HCT116 (cell line): ENCODE measurements at regions not wholly inside any gene's neighbourhood (a gene's known extent, or its start where the extent isn't known, plus 50 kb on each side); places are given as distances from the start of the nearest gene placed in this dataset.

Experiments used
- ATAC-seq: fragments of 200-7000 bp; cut with Tn5 transposase; 2 replicates; pipeline ENCODE4 v1.9.1; 2020; ENCODE audit warnings: mild to moderate bottlenecking, moderate library complexity
- BruUV-seq: library from RNA; stranded (reverse); fragments of 400-500 nt; replicated peaks from 2 replicates; lab custom pipeline; 2021; lab: Mats Ljungman, UMichigan
- CTCF ChIA-PET: fragments of 300-600 bp; sonication (Branson Sonifier 250); formaldehyde crosslinking; loops from one replicate; lab custom pipeline; 2021; ENCODE audit warnings: antibody characterized with exemption; lab: Charles Lee
- POLR2A ChIA-PET: fragments of 300-600, 350-600 bp; sonication (Branson Sonifier 250); formaldehyde crosslinking; loops from one replicate; lab custom pipeline; 2021; ENCODE audit warnings: antibody characterized with exemption; lab: Charles Lee
- RAD21 ChIA-PET, 2 experiments: fragments of 300-600 bp; sonication (Branson Sonifier 250); formaldehyde crosslinking; loops; one replicate each; lab custom pipeline; 2023; ENCODE audit warnings: low total read pairs in 2 of 2; ENCODE audit not compliant: uncharacterized antibody in 2 of 2, unreplicated experiment in 2 of 2, low non-redundant PET in 1 of 2; lab: Charles Lee
- DNase-seq: peaks from one replicate; pipeline ENCODE4 v3.0.0-alpha.2; 2010; ENCODE audit warnings: low read depth, low spot score
- H2AFZ ChIP-seq: fragments of 200-600 bp; shearing (Covaris generic), sonication (generic); 2 replicates; pipeline ENCODE4 v1.6.1; 2017; ENCODE audit warnings: low read depth, mixed run types, mixed read lengths, antibody characterized with exemption, low read length; ENCODE audit not compliant: poor library complexity, severe bottlenecking
- H3K27ac ChIP-seq: 2 replicates; pipeline ENCODE4 v1.5.1; 2012; ENCODE audit warnings: low read depth, low read length
- H3K27me3 ChIP-seq: fragments of 200-600 bp; sonication (generic); 2 replicates; pipeline ENCODE4 v1.6.1; 2016; ENCODE audit warnings: mixed run types, low read length, mixed read lengths; ENCODE audit not compliant: insufficient read depth
- H3K36me3 ChIP-seq, 2 experiments: fragments of 200-500 bp in 1 of 2; fragments of 200-600 bp in 1 of 2; sonication (Bioruptor generic) in 1 of 2; sonication (generic) in 1 of 2; 2 replicates each; pipeline versions ENCODE4 v1.5.1 to v1.6.1; 2014 to 2016; ENCODE audit warnings: low read length in 2 of 2, inconsistent platforms in 1 of 2, mixed read lengths in 1 of 2, mixed run types in 1 of 2; ENCODE audit not compliant: insufficient read depth in 2 of 2, control insufficient read depth in 1 of 2
- H3K4me1 ChIP-seq, 2 experiments: fragments of 200-600 bp in 1 of 2; sonication (generic) in 1 of 2; 2 replicates each; pipeline versions ENCODE4 v1.5.1 to v1.6.1; 2012 to 2017; ENCODE audit warnings: low read length in 2 of 2, inconsistent platforms in 1 of 2, mild to moderate bottlenecking in 1 of 2, mixed read lengths in 1 of 2, mixed run types in 1 of 2, moderate library complexity in 1 of 2; ENCODE audit not compliant: insufficient read depth in 2 of 2, control insufficient read depth in 1 of 2
- H3K4me2 ChIP-seq: fragments of 200-600 bp; sonication (generic); 2 replicates; pipeline ENCODE4 v1.6.1; 2017; ENCODE audit warnings: mixed run types, low read length, mixed read lengths
- H3K4me3 ChIP-seq, 2 experiments: fragments of 200-600 bp in 1 of 2; sonication (generic) in 1 of 2; replicated peaks in 1 of 2; 2 replicates each; pipeline ENCODE4 v1.5.1; 2011 to 2016; ENCODE audit warnings: low read length in 2 of 2, control low read depth in 1 of 2, low read depth in 1 of 2, mild to moderate bottlenecking in 1 of 2, mixed read lengths in 1 of 2, mixed run types in 1 of 2
- H3K79me2 ChIP-seq: fragments of 200-600 bp; sonication (generic); 2 replicates; pipeline ENCODE4 v1.6.1; 2017; ENCODE audit warnings: mild to moderate bottlenecking, mixed run types, low read length, moderate library complexity, mixed read lengths; ENCODE audit not compliant: insufficient read depth
- H3K9ac ChIP-seq: fragments of 200-600 bp; sonication (generic); 2 replicates; pipeline ENCODE4 v1.6.1; 2016; ENCODE audit warnings: low read length, mixed read lengths
- H3K9me2 ChIP-seq: fragments of 200-600 bp; sonication (generic), shearing (Covaris generic); 2 replicates; pipeline ENCODE4 v1.6.1; 2017; ENCODE audit warnings: mixed run types, mild to moderate bottlenecking, moderate library complexity; ENCODE audit not compliant: insufficient read depth
- H3K9me3 ChIP-seq, 2 experiments: fragments of 200-500 bp in 1 of 2; fragments of 200-600 bp in 1 of 2; sonication (Bioruptor generic) in 1 of 2; sonication (generic) in 1 of 2; 2 replicates each; pipeline ENCODE4 v1.6.1; 2014 to 2017; ENCODE audit warnings: low read length in 2 of 2, mixed read lengths in 2 of 2, inconsistent platforms in 1 of 2, low read depth in 1 of 2, mild to moderate bottlenecking in 1 of 2, mixed run types in 1 of 2, moderate library complexity in 1 of 2; ENCODE audit not compliant: control insufficient read depth in 1 of 2, insufficient read depth in 1 of 2
- H4K20me1 ChIP-seq: fragments of 200-600 bp; sonication (generic), shearing (Covaris generic); 2 replicates; pipeline ENCODE4 v1.6.1; 2017; ENCODE audit warnings: mixed run types, mild to moderate bottlenecking, moderate library complexity; ENCODE audit not compliant: insufficient read depth
- CBX3 ChIP-seq: IDR thresholded peaks from 2 replicates; pipeline ENCODE4 v1.6.1; 2012; ENCODE audit warnings: low read depth
- EGR1 ChIP-seq: IDR thresholded peaks from 2 replicates; pipeline ENCODE4 v1.6.1; 2012; ENCODE audit warnings: low read depth
- ELF1 ChIP-seq: IDR thresholded peaks from 2 replicates; pipeline ENCODE4 v1.6.1; 2012; ENCODE audit warnings: low read depth, borderline replicate concordance
- FOSL1 ChIP-seq: IDR thresholded peaks from 2 replicates; pipeline ENCODE4 v1.6.1; 2012; ENCODE audit warnings: low read depth
- JUND ChIP-seq: IDR thresholded peaks from 2 replicates; pipeline ENCODE4 v1.6.1; 2012
- POLR2A ChIP-seq: IDR thresholded peaks from 2 replicates; pipeline ENCODE4 v1.7.0; 2011; ENCODE audit warnings: borderline replicate concordance; ENCODE audit not compliant: insufficient read depth, insufficient read length; ENCODE audit errors: extremely low read depth
- POLR2AphosphoS5 ChIP-seq: IDR thresholded peaks from 2 replicates; pipeline ENCODE4 v1.6.1; 2011; ENCODE audit warnings: mild to moderate bottlenecking, low read depth, low read length, moderate library complexity
- RAD21 ChIP-seq: IDR thresholded peaks from 2 replicates; pipeline ENCODE4 v1.6.1; 2012; ENCODE audit warnings: low read depth, mild to moderate bottlenecking
- REST ChIP-seq: IDR thresholded peaks from 2 replicates; pipeline ENCODE4 v1.6.1; 2012; ENCODE audit warnings: low read depth
- SIN3A ChIP-seq: IDR thresholded peaks from 2 replicates; pipeline ENCODE4 v1.6.1; 2012; ENCODE audit warnings: low read depth
- SP1 ChIP-seq: IDR thresholded peaks from 2 replicates; pipeline ENCODE4 v1.6.1; 2012; ENCODE audit warnings: low read depth
- SRF ChIP-seq: IDR thresholded peaks from 2 replicates; pipeline ENCODE4 v1.6.1; 2012; ENCODE audit warnings: low read depth
- TCF7L2 ChIP-seq: IDR thresholded peaks from 2 replicates; pipeline ENCODE4 v1.7.0; 2011; ENCODE audit warnings: borderline replicate concordance, inconsistent platforms; ENCODE audit not compliant: insufficient read depth, insufficient read length; ENCODE audit errors: extremely low read depth
- YY1 ChIP-seq: IDR thresholded peaks from 2 replicates; pipeline ENCODE4 v1.6.1; 2011; ENCODE audit warnings: low read length, low read depth, moderate library complexity, mild to moderate bottlenecking; ENCODE audit not compliant: insufficient replicate concordance; ENCODE audit errors: extremely low read depth
- ZFX ChIP-seq: fragments of 450-650 bp; IDR thresholded peaks from 2 replicates; pipeline ENCODE4 v1.6.1; 2017
- ZNF274 ChIP-seq: fragments of 200-500 bp; sonication (Bioruptor generic); IDR thresholded peaks from 2 replicates; pipeline ENCODE4 v1.6.1; 2014; ENCODE audit warnings: mild to moderate bottlenecking, low read depth, low read length, inconsistent platforms
- intact Hi-C: fragments of 100-400 bp; cut with micrococcal nuclease; formaldehyde crosslinking; loops from 2 replicates; pipeline ENCODE4 v1.10.0; 2022
- TF ChIP-seq, protein P1 (sequence below): IDR thresholded peaks from 2 replicates; pipeline ENCODE4 v1.6.1; 2011; ENCODE audit warnings: mild to moderate bottlenecking, low read length, moderate library complexity; ENCODE audit not compliant: insufficient replicate concordance; ENCODE audit errors: extremely low read depth
- TF ChIP-seq, protein P2 (sequence below): IDR thresholded peaks from 2 replicates; pipeline ENCODE4 v1.6.1; 2012

DNA sequence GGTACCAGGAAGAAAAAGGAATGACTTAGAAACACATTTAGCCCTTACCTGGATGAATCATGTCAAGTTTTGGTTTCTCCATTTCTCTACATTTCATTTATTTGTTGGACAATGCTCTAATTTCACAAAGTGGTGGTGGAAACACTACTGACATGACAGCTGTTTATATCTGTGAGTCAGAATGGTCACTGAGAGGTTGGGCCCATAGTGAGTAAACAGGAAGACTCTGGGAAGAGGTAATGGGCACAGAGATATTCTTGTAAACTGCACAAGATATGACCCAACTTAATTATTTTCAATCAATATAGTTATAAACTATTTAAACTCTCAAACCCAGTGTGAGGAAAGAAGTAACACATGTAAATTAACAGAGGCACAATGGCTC is 176.3 kb upstream of the MEOX2 start:
- DNase-seq, result no peak
- Histone ChIP-seq H3K4me2 (no peak overlapping the region), H3K9ac (no peak overlapping the region), H3K4me1 (no peaks in the 10 kb centered on the region), H2AFZ (no peak overlapping the region), H3K9me3 (no peaks in the 10 kb centered on the region), H3K9me2 (no peaks in the 10 kb centered on the region), H3K79me2 (no peaks in the 10 kb centered on the region), H3K27me3 (no peaks in the 10 kb centered on the region)
- ChIA-PET RAD21 (no interaction called here), POLR2A (no interaction called here)
- BruUV-seq, result no TSS peak
- intact Hi-C loops, result no loop called here
- no peak for ATAC-seq
- TF ChIP-seq RAD21 (no peak), SP1 (no peak), SIN3A (no peak), FOSL1 (no peak), YY1 (no peak), SRF (no peak), REST (no peak), CBX3 (no peak), ELF1 (no peak), ZFX (no peak), TCF7L2 (no peak), JUND (no peak), ZNF274 (no peak), POLR2A (no peak), POLR2AphosphoS5 (no peak), EGR1 (no peak)
- TF ChIP-seq, protein P1, sequence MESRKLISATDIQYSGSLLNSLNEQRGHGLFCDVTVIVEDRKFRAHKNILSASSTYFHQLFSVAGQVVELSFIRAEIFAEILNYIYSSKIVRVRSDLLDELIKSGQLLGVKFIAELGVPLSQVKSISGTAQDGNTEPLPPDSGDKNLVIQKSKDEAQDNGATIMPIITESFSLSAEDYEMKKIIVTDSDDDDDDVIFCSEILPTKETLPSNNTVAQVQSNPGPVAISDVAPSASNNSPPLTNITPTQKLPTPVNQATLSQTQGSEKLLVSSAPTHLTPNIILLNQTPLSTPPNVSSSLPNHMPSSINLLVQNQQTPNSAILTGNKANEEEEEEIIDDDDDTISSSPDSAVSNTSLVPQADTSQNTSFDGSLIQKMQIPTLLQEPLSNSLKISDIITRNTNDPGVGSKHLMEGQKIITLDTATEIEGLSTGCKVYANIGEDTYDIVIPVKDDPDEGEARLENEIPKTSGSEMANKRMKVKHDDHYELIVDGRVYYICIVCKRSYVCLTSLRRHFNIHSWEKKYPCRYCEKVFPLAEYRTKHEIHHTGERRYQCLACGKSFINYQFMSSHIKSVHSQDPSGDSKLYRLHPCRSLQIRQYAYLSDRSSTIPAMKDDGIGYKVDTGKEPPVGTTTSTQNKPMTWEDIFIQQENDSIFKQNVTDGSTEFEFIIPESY, result no peak
- TF ChIP-seq, protein P2, sequence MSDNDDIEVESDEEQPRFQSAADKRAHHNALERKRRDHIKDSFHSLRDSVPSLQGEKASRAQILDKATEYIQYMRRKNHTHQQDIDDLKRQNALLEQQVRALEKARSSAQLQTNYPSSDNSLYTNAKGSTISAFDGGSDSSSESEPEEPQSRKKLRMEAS, result no peak
- TF ChIP-seq, all 23 proteins: peak for 0
- Histone ChIP-seq H3K27ac (no peak overlapping the region), H3K4me3 (no peak overlapping the region), H3K36me3 (no peaks in the 10 kb centered on the region), H4K20me1 (no peaks in the 10 kb centered on the region)
- CTCF ChIA-PET, result no interaction called here
